Hypothalamus (tissue), 51 donors: ENCODE measurements at regions not wholly inside any gene's neighbourhood (a gene's known extent, or its start where the extent isn't known, plus 50 kb on each side); places are given as distances from the start of the nearest gene placed in this dataset.
"Not testable (repeated sequence)": the region's sequence is repeated elsewhere in the genome, so short reads cannot be mapped to it uniquely, and the experiment has no call there.

Source experiments
- DNase-seq, 51 donors: peaks; one replicate each; lab custom pipeline; 2025; lab: John Stamatoyannopoulos, UW

DNA sequence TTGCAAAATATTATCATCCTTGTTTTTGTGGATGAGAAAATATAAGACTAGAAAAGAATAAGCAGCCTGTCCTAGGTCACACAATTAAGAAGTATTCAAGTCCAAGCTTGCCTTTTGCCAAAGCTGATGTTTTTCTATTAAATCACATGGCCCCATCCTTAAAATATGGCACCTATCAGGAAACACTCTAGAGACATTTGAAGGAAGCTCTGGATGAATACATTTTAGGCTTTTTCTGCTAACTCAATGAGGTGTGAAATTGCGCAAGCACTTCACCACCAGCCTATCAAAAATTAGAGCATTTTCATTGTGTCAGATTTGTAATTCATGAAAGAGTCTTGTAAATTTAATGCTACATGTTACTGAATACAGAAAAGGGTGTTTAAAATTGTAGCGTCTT is 251.1 kb upstream of the MAD2L1 start:
- no peak for DNase-seq

DNA sequence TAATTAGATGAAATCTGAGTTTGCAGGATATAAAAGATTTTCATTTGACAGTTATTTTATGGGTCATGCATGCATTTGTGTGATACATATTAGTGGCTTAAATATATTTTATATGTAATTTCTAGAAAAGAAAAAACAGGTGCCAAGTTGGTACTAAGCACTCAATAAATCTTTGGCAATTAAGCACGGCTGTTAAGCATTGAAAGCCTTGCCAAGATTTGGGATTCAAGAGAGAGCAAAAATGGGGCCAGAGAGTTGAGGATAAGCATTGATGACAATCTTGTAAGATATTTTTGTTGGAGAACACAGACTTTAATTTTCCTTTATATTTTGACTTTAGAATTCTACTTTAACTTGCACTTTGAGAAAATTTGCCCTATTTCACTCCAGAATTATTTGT is 249.8 kb upstream of the MAD2L1 start:
- DNase-seq = no peak

DNA sequence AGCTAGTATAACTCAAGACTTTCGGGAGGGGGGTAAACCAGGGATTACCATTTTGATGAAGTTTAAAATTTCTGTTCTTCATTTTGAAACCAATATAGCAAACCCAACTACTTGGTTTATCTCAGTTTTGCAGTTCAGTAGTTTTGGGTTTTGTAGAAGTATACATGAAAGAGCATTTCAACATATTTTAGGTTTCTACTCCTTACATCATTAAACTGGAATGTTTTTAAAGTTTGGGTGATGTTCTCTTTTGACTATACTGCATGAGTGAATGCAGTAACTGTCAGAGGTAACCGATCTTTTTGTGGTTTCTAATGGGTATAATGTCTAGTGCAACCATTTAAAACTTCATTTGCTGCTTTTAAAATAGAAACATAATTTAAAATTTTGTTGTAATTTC is 248.3 kb upstream of the MAD2L1 start:
- DNase-seq = no peak

DNA sequence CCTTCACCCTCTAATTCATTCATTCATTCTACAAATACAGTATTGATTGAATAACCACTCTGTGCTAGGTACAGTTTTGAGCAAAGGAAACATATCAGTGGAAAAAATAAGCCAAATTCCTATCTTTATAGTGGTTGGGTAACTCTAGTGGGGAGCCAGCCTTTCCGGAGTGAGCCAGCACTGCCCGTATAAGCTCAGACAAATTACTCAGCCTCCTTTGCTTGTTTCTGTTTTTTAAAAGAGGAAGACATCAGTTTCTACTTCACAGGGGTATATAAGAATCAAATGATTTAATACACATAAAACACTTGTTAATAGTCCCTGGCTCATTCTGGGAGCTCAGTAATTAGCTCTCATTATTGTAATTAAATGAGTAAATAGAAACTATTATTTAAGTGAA is 238.2 kb upstream of the MAD2L1 start:
- no peak for DNase-seq

DNA sequence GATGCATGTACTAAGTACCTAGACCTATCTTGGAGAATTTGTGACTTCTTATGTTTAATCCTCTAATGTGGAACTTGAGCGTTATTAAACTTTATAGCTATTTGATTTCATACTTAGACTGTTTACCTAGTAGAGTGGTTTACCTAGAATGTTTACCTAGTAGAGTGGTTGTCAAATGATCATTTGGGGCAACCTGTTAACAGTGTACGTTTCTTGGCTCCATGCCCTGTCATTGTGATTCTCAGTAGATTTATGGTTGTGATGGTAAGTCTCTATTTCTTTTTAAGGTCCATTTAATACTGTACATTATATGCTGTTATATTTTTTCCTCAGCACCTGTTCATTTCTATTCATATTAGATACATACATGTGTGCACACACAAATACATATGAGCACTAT is 233.0 kb upstream of the MAD2L1 start:
- DNase-seq = no peak

DNA sequence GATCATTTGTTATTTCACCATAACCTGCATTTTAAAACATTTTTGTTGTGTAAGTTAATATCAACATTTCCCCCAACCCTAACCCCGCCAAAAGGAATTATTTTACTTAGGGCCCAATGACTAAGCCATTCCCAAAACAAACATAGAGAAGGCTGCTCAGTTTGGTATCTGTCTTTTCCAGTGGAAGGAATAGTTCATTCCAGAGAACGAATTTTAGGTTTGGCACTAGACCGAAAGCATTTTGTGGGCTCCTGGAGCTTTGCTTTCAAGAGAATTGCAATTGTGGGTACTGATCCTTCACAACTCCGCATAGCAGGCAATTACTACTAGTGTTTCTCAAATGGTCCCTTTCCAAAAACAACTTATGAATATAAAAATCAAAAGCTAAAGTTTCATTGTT is 226.7 kb upstream of the MAD2L1 start:
- DNase-seq = no peak

DNA sequence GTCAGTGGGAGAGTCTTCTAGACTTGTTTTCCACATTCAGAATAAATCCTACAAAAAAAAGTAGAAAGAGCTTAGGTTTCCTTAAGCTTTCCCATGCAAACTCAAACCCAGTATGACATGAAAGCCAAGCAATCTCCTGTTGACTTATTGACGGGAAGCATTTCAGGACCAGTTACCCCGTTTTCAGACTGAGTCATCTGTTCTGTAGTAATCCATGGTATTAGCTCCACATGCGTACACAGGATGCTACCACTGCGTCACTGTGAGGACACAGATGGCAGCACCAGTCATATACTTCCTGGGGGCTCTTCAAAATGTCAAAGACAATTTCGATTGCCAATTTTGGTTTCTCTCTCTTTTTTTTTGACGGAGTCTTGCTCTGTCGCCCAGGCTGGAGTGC is 224.9 kb upstream of the MAD2L1 start:
- DNase-seq = no peak

DNA sequence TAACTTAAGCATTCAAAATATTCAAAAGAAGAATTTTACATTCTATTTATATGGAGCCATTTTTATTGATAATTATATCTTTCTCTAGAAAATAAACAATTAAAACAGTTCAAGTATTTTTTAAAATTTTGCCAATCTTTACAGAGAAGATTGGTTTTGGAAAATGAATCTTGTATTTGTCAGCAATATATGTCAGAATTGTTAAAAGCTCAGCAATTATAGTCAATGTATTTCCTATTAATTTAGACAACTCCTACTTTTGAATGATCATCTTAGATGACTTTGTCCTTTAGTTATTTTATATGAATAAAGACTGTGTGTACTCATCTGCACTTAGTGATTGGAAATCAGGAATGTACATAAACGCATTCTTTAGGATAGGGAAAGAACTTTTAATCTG is 223.9 kb upstream of the MAD2L1 start:
- no peak for DNase-seq

DNA sequence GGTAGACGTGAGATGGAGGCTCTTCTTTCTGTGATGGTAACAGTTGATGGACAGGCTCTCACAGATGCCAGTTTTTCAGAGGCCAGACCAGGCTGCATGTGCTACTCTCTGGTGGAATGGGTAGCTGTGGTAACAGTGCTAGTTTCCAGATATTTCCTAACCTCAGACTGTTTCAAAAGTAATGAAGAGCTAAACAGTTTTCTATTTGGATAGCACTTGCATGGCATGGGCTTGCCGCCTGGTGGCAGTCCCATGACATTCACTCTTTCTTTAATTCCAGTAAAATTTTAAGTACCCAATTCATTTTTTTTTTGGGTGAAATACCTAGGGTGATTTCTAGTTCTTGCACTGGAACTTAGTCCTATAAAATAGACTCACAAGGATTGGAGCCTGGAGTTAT is 220.2 kb upstream of the MAD2L1 start:
- no peak for DNase-seq

DNA sequence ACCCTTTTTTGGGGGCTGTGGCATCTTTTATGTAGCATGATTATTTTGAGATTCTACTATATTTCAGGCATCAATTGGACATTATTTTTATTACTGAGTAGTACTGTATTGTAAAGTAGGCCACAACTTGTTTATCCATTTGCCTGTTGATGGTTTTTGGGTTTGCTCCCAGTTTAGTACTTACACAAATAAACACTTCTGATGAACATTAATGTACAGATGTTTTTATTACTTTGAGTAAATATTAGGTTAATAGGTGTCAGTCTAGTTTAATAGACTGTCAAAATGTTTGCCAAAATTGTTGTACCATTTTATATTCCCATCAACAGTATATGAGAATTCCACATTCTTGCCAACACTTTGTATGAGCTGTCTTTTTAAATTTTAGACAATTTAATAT is 214.9 kb upstream of the MAD2L1 start:
- DNase-seq = no peak

DNA sequence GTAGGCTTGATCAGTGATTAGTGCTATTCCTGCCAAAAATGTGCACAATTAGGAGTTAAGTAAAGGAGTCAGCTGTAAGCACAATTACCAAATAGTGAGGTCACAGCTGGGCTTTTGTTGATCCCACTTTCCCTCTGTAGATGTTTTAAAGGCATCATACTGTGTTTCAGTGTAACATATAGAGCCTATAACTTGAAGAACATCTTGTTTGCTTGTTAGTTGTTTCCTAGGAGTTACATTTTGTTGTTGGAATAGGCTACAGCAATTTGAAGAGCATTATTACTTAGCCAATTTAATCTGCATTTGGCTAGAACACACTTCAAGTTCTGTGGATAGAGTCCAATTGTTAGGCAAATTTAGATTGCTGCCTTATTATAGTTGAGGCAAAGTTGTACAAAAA is 210.7 kb upstream of the MAD2L1 start:
- DNase-seq = no peak

DNA sequence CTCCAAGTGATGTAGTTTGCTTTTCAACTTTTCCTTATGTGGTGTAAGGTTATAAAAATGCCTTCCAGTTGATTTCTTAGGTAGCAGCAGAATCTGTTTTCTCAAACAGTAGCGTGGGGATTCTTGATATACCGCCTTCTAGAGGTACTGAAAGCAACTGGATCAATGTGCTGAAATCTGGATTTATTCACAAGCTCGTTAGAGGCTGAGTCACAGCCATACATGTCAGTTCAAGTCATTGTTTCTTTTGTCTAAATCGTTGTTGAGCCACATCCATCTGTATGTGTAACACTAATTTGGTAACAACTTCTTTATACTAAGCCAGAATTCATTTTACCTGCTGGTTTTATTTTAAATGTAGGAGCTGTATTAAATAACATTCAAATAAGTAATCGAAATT is 200.0 kb upstream of the MAD2L1 start:
- no peak for DNase-seq

DNA sequence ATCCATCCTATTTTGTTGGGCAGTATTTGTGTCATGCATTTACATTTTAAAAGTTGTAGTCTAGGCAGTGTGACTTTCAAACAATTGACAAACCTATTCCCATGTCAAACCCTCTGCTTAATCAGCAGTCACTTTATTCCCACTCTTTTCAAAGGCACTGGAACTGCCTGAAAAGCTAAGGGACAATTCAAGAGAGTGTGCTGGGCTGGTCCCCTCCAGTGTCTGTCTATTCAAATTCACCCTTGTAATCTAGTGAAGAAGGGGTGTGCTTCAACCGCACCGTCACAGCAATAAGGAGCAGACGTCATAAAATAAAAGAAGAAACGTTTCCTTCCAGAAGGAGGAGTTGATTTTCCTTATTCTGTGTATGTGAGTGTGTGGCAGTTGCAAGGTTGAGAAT is 197.0 kb upstream of the MAD2L1 start:
- DNase-seq = no peak

DNA sequence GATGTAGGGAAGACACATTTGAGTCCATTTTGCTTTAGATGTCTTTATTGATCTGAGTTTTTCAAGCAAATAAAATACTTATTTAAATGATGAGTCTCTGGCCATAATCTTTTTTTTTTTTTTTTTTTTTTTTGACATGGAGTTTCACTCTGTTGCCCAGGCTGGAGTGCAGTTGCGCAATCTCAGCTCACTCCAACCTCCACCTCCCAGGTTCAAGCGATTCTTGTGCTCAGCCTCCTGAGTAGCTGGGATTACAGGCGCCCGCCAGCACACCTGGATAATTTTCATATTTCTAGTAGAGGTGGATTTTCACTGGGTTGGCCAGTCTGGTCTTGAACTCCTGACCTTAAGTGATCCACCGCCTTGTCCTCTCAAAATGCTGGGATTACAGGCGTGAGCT is 194.5 kb upstream of the MAD2L1 start:
- DNase-seq = no peak

DNA sequence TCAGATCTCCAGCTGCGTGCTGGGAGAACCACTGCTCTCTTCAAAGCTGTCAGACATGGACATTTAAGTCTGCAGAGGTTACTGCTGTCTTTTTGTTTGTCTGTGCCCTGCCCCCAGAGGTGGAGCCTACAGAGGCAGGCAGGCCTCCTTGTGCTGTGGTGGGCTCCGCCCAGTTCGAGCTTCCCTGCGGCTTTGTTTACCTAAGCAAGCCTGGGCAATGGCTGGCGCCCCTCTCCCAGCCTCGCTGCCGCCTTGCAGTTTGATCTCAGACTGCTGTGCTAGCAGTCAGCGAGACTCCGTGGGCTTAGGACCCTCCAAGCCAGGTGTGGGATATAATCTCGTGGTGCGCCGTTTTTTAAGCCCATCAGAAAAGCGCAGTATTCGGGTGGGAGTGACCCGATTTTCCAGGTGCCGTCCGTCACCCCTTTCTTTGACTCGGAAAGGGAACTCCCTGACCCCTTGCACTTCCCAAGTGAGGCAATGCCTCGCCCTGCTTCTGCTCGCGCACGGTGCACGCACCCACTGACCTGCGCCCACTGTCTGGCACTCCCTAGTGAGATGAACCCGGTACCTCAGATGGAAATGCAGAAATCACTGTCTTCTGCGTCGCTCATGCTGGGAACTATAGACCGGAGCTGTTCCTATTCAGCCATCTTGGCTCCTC is 189.6 kb upstream of the MAD2L1 start:
- DNase-seq = not testable (repeated sequence)

DNA sequence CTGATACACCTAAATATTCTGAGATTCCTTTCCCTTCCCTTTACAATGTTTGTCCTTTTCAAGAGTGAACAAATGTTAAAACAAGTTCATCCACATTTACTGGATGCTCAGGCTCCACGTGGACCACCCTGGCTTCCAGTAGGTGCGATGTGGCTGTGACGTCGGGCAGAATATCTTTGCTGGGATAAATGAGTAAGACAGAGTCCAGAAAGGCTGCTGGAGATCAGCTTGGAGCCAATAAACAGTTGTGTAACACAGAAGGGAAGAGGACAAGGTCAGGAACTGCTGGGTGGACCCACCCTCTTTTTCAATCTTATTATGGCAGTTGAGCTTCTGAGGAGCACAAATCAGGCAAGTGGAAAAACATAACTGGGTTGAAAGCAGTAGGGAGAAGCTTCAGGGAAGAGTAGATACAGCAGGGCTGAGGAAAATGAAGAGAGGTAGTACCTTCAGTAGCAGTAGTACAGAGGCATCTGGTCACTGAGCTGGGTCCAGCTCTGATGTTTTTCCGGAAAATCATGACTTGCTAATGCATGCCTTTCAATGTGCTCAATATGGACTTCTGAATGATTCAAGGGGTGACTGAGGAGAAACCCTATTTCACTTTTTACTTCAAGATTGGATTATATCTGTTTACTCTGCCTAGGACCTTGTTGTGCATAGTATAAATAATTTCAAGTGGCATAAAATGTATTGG is 171.8 kb upstream of the MAD2L1 start:
- no peak for DNase-seq

DNA sequence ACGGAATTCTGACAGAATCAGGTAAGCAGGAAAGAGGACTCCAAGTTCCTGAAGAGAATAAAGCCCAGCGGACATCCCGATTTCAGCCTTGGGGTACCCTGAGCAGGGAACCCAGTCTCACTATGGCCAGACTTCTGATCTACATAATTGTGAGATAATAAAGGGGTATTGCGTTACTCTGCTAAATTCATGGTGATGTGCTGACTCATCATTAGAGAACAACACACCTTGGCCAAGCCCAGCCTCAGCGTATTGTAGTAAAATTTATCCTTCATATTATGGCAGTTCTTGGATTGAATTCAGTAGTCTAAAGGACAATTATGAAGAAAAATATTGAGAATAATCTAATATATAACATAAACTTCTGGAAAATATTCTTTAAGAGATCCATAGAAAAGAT is 170.2 kb upstream of the MAD2L1 start:
- DNase-seq = no peak

DNA sequence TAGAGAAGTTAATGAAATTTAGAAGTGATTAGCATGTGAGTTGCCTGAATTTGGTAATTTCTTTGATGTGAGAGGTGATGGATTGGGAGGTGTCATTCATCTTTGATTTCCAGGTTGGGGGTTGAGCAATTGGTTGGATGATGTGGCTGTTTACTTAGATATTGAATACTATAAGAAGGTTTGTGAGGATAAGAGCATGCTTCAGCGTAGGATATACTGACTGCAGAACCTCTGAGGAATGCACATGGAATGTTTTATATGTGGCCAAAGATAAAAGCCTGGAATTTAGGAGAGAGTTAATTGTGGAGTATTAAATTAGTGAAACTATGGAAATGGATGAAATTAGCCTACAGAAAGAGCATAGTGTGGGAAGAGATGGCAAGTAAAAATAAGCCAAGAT is 165.4 kb upstream of the MAD2L1 start:
- DNase-seq = no peak

DNA sequence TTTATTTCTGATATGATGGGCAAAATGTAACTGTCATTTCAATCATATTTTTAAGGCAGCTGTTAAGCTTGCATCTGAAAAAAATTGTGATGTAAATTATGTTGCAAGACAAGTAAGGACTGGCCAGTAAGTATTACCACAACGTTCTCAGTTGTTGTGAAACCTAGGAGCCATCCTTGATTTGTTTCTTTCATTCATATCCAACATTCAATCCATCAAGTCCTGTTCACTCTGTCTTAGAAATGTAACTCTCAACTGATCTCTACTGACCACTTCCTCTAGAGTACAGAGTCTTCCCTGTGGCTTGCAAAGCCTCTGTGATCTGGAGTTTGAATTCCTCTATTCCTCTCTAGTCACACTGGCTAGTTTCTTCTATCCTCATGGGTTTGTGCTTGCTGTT is 161.4 kb upstream of the MAD2L1 start:
- no peak for DNase-seq

DNA sequence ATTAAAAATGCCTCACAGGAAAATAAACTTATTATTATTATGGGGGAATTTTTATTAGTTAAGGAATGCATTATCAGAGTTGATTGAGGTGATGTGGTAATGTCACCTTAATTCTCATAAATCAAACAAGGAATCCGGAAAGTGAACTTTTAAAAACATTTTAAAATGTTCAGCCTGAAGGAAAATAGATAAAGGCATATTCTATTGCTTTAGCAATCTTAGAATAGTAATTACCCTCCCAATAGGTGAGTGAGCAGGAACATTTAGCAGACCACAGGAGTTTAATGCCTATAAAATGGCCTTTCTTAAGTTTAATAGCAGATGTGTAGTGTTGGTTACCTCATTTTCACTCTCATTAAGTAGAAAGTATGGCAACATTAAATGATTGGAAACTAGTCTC is 160.9 kb upstream of the MAD2L1 start:
- DNase-seq = no peak

DNA sequence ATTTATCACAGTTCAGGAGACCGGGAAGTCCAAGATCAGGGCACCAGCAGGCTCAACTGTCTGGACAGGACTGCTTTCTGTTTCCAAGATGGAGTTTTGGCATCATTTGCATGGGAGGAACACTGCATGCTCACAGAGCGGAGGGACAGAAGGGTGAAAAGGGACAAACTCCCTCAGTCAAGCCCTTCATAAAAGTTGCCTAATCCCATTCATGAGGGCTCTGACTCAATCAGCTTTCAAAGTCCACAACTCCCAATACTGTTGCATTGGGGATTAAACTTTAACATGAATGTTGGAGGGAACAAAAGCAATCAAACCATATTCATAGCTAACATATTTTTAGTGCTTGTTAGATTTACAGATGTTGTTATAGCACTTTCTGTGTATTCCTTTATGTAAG is 158.9 kb upstream of the MAD2L1 start:
- DNase-seq = no peak

DNA sequence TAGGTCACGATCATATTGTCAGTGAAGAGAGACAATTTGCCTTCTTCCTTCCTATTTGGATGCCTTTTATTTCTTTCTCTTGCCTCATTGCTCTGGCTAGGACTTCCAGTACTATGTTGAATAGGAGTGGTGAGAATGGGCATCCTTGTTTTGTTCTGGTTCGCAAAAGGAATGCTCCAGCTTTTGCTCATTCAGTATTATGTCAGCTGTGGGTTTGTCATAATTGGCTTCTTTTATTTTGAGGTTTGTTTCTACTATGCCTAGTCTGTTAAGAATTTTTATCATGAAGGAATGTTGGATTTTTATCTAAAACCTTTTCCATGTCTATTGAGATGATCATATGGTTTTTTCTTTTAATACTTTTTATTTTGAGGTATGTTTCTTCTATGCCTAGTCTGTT is 152.3 kb upstream of the MAD2L1 start:
- DNase-seq = no peak

DNA sequence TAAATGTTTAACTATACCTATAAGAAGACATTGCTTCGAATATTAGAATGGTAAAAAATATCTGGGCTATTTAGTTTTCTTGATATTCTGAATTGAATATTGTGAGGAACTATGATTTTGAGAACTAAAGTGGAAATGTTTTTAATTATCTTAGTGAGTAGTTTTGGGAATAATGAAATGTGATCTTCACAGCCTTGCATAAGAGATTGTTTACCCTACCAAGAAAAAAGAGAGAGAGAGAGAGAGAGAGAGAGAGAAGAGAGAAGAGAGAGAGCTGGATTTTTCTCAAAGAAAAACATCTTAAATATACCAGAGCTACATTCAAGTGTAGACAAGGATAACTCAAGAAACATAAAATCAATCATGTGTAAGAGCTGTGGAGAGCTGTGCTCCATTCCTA is 148.7 kb upstream of the MAD2L1 start:
- no peak for DNase-seq
